Activated T-cell treated with anti-CD3 and anti-CD28 coated beads, Interleukin-2, amount 50 U/mL, for 72 hours (primary cell): ENCODE measurements at regions not wholly inside any gene's neighbourhood (a gene's known extent, or its start where the extent isn't known, plus 50 kb on each side); places are given as distances from the start of the nearest gene placed in this dataset.
"Not testable (repeated sequence)": the region's sequence is repeated elsewhere in the genome, so short reads cannot be mapped to it uniquely, and the experiment has no call there.

Source experiments
- ATAC-seq, 2 donors: fragments of 150-1000 bp; cut with Tn5 transposase; replicated peaks in 1 of 2; 2 replicates each; pipeline ENCODE4 v1.10.0; 2021; ENCODE audit warnings: moderate library complexity in 2 of 2, mild to moderate bottlenecking in 1 of 2
- DNase-seq, 2 donors: peaks; one replicate each; pipeline ENCODE4 v3.0.0; 2021 to 2022; ENCODE audit warnings: mixed read lengths in 1 of 2
- H3K27ac Mint-ChIP-seq: one replicate; pipeline ENCODE4 v1.8.0; 2022; ENCODE audit warnings: mild to moderate bottlenecking, moderate library complexity, mixed read lengths
- H3K27me3 Mint-ChIP-seq: one replicate; pipeline ENCODE4 v1.8.0; 2022; ENCODE audit warnings: low read depth, mixed read lengths
- H3K36me3 Mint-ChIP-seq, 2 donors: one replicate each; pipeline ENCODE4 v1.8.0; 2022; ENCODE audit warnings: mixed read lengths in 2 of 2, mild to moderate bottlenecking in 1 of 2; ENCODE audit not compliant: insufficient read depth in 2 of 2
- H3K4me1 Mint-ChIP-seq: one replicate; pipeline ENCODE4 v1.8.0; 2022; ENCODE audit warnings: low read depth, mixed read lengths
- H3K4me3 Mint-ChIP-seq, 2 donors: one replicate each; pipeline ENCODE4 v1.8.0; 2022; ENCODE audit warnings: mild to moderate bottlenecking in 2 of 2, mixed read lengths in 2 of 2, moderate library complexity in 2 of 2
- H3K9me3 Mint-ChIP-seq, 2 donors: one replicate each; pipeline ENCODE4 v1.8.0; 2022; ENCODE audit warnings: mixed read lengths in 2 of 2

GRCh38 chr6:50555982-50556381, 157.3 kb upstream of the TFAP2D start:
- no peak overlapping the region for H3K4me3 Mint-ChIP-seq
- H3K9me3 Mint-ChIP-seq, result peaks cover 0 to 6% of the 10 kb centered on the region in 2 donors
- no peaks in the 10 kb centered on the region for H3K27me3 Mint-ChIP-seq
- H3K4me1 Mint-ChIP-seq, result no peaks in the 10 kb centered on the region
- no peak for DNase-seq
- no peak for ATAC-seq
- H3K36me3 Mint-ChIP-seq, result no peaks in the 10 kb centered on the region
- no peak overlapping the region for H3K27ac Mint-ChIP-seq

GRCh38 chr6:50565004-50565403, 148.3 kb upstream of the TFAP2D start:
- H3K4me1 Mint-ChIP-seq, result no peaks in the 10 kb centered on the region
- H3K27ac Mint-ChIP-seq, result no peak overlapping the region
- no peaks in the 10 kb centered on the region for H3K9me3 Mint-ChIP-seq
- H3K4me3 Mint-ChIP-seq, result no peak overlapping the region
- H3K27me3 Mint-ChIP-seq, result no peaks in the 10 kb centered on the region
- DNase-seq (no peak), ATAC-seq (no peak)
- no peaks in the 10 kb centered on the region for H3K36me3 Mint-ChIP-seq

- ATAC-seq, DNase-seq, H3K4me3 Mint-ChIP-seq, H3K4me1 Mint-ChIP-seq, H3K36me3 Mint-ChIP-seq, H3K27ac Mint-ChIP-seq, H3K27me3 Mint-ChIP-seq, H3K9me3 Mint-ChIP-seq: not testable (repeated sequence)
Measured at GRCh38 chr6:50571230-50571629, 142.1 kb upstream of the TFAP2D start.

GRCh38 chr6:50585441-50586330, 127.6 kb upstream of the TFAP2D start:
- Mint-ChIP-seq H3K27ac (no peak overlapping the region), H3K27me3 (no peaks in the 10 kb centered on the region), H3K9me3 (no peaks in the 10 kb centered on the region), H3K36me3 (no peaks in the 10 kb centered on the region), H3K4me1 (no peaks in the 10 kb centered on the region), H3K4me3 (no peak overlapping the region)
- ATAC-seq (no peak), DNase-seq (no peak)

- Mint-ChIP-seq H3K4me1 (no peaks in the 10 kb centered on the region), H3K9me3 (no peaks in the 10 kb centered on the region), H3K4me3 (no peak overlapping the region), H3K36me3 (no peaks in the 10 kb centered on the region), H3K27ac (no peak overlapping the region), H3K27me3 (no peaks in the 10 kb centered on the region)
- DNase-seq (no peak), ATAC-seq (no peak)
Measured at GRCh38 chr6:50586331-50586675, 127.0 kb upstream of the TFAP2D start.

- Mint-ChIP-seq H3K9me3 (peaks cover 0 to 1% of the 10 kb centered on the region in 2 donors), H3K4me1 (no peaks in the 10 kb centered on the region), H3K36me3 (no peaks in the 10 kb centered on the region), H3K27ac (no peak overlapping the region), H3K4me3 (no peak overlapping the region), H3K27me3 (no peaks in the 10 kb centered on the region)
- ATAC-seq (no peak), DNase-seq (no peak)
Measured at GRCh38 chr6:50589751-50590470, 123.4 kb upstream of the TFAP2D start.

GRCh38 chr6:50591135-50591534, 122.2 kb upstream of the TFAP2D start:
- Mint-ChIP-seq H3K9me3 (peaks cover 0 to 1% of the 10 kb centered on the region in 2 donors), H3K27ac (no peak overlapping the region), H3K4me1 (no peaks in the 10 kb centered on the region), H3K4me3 (no peak overlapping the region), H3K27me3 (no peaks in the 10 kb centered on the region), H3K36me3 (no peaks in the 10 kb centered on the region)
- no peak for ATAC-seq
- DNase-seq, result no peak

GRCh38 chr6:50600280-50600679, 113.0 kb upstream of the TFAP2D start:
- no peaks in the 10 kb centered on the region for H3K4me1 Mint-ChIP-seq
- H3K36me3 Mint-ChIP-seq, result no peaks in the 10 kb centered on the region
- no peaks in the 10 kb centered on the region for H3K27me3 Mint-ChIP-seq
- no peak overlapping the region for H3K4me3 Mint-ChIP-seq
- no peaks in the 10 kb centered on the region for H3K9me3 Mint-ChIP-seq
- ATAC-seq (no peak), DNase-seq (no peak)
- H3K27ac Mint-ChIP-seq, result no peak overlapping the region

- H3K36me3 Mint-ChIP-seq, result no peaks in the 10 kb centered on the region
- peak in 1 of 2 donors; percentile 5 for DNase-seq
- H3K4me1 Mint-ChIP-seq, result no peaks in the 10 kb centered on the region
- no peak for ATAC-seq
- no peak overlapping the region for H3K27ac Mint-ChIP-seq
- no peaks in the 10 kb centered on the region for H3K27me3 Mint-ChIP-seq
- no peak overlapping the region for H3K4me3 Mint-ChIP-seq
- H3K9me3 Mint-ChIP-seq, result no peaks in the 10 kb centered on the region
Measured at GRCh38 chr6:50602292-50602691, 111.0 kb upstream of the TFAP2D start.

- Mint-ChIP-seq H3K27ac (no peak overlapping the region), H3K4me3 (no peak overlapping the region), H3K36me3 (peaks cover 0 to 2% of the 10 kb centered on the region in 2 donors), H3K9me3 (peaks cover 0 to 3% of the 10 kb centered on the region in 2 donors), H3K4me1 (no peaks in the 10 kb centered on the region), H3K27me3 (no peaks in the 10 kb centered on the region)
- ATAC-seq, result no peak
- DNase-seq, result no peak
Measured at GRCh38 chr6:50608421-50608820, 104.9 kb upstream of the TFAP2D start.

- ATAC-seq (no peak), DNase-seq (no peak)
- Mint-ChIP-seq H3K27ac (no peak overlapping the region), H3K4me3 (no peak overlapping the region), H3K36me3 (peaks cover 0 to 2% of the 10 kb centered on the region in 2 donors), H3K9me3 (peaks cover 2 to 3% of the 10 kb centered on the region in 2 donors), H3K4me1 (no peaks in the 10 kb centered on the region), H3K27me3 (no peaks in the 10 kb centered on the region)
Measured at GRCh38 chr6:50610562-50610961, 102.8 kb upstream of the TFAP2D start.

- DNase-seq, result no peak
- H3K27ac Mint-ChIP-seq, result no peak overlapping the region
Measured at GRCh38 chr6:50635429-50635828, 77.9 kb upstream of the TFAP2D start.

GRCh38 chr6:50637267-50637666, 76.1 kb upstream of the TFAP2D start:
- ATAC-seq (no peak), DNase-seq (no peak)
- H3K9me3 Mint-ChIP-seq, result peaks cover 4 to 8% of the 10 kb centered on the region in 2 donors
- no peaks in the 10 kb centered on the region for H3K27me3 Mint-ChIP-seq
- no peak overlapping the region for H3K4me3 Mint-ChIP-seq
- no peaks in the 10 kb centered on the region for H3K36me3 Mint-ChIP-seq
- no peaks in the 10 kb centered on the region for H3K4me1 Mint-ChIP-seq
- H3K27ac Mint-ChIP-seq, result no peak overlapping the region

More at GRCh38 chr6:50635429-50635828, 77.9 kb upstream of the TFAP2D start:
- H3K27me3 Mint-ChIP-seq, result no peaks in the 10 kb centered on the region
- H3K4me3 Mint-ChIP-seq, result no peak overlapping the region
- H3K36me3 Mint-ChIP-seq, result peaks cover 0 to 2% of the 10 kb centered on the region in 2 donors
- no peaks in the 10 kb centered on the region for H3K4me1 Mint-ChIP-seq
- ATAC-seq, result no peak
- H3K9me3 Mint-ChIP-seq, result peaks cover 4 to 8% of the 10 kb centered on the region in 2 donors
